Activated naive CD4-positive, alpha-beta T cell (primary cell): ENCODE measurements at regions not wholly inside any gene's neighbourhood (a gene's known extent, or its start where the extent isn't known, plus 50 kb on each side); places are given as distances from the start of the nearest gene placed in this dataset.
A peak's percentile ranks its signal among the peaks of the same experiment; 100 is the strongest.
"Not testable (repeated sequence)": the region's sequence is repeated elsewhere in the genome, so short reads cannot be mapped to it uniquely, and the experiment has no call there.

Source experiments
- DNase-seq, 4 experiments: peaks; one replicate each; lab custom pipeline; 2025; lab: John Stamatoyannopoulos, UW

DNA sequence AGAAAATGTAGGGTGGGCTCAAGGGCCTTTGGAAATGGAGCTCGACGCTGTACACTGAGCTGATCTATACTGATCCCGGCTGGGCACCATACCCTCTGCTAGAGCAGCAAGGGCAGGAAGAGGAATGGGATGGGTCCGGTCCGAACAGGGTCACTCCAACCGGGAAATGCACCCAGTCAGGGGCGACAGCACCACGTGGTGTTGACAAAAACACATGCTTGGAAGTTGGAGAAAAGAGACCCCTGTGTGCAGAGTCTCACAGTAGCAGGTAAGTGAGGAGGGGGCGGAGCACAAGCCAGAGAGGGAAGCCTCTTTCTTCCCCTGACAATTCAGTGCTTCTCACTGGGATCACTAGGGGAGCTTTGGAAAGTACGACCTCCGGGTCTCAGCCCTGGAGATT lies 84.1 kb upstream of the ASB18 start:
- DNase-seq = no peak

GRCh38 chr2:236348976-236349375 lies 84.8 kb upstream of the ASB18 start:
- DNase-seq = no peak

DNA sequence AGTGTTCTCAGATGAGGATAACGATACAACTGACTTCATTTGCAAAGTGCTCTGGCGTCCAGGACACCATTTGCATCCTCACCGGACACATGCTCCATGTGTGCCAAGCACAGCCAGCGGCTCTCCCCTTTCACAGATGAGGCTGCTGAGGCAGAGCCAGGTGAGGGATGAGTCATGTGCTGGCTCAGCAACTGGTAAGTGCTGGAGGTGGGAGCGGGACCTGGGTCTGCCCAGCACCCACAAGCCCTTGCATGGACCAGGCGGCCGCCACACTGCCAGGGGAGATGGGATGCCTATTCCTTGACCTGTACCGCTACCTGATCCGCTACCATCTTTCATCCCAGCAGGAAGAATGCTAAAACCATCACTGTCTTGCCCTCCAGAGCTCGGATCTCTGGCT lies 86.2 kb upstream of the ASB18 start:
- DNase-seq = no peak

- DNase-seq = no peak
These were observed 87.8 kb upstream of the ASB18 start for GRCh38 chr2:236351966-236352525.

DNA sequence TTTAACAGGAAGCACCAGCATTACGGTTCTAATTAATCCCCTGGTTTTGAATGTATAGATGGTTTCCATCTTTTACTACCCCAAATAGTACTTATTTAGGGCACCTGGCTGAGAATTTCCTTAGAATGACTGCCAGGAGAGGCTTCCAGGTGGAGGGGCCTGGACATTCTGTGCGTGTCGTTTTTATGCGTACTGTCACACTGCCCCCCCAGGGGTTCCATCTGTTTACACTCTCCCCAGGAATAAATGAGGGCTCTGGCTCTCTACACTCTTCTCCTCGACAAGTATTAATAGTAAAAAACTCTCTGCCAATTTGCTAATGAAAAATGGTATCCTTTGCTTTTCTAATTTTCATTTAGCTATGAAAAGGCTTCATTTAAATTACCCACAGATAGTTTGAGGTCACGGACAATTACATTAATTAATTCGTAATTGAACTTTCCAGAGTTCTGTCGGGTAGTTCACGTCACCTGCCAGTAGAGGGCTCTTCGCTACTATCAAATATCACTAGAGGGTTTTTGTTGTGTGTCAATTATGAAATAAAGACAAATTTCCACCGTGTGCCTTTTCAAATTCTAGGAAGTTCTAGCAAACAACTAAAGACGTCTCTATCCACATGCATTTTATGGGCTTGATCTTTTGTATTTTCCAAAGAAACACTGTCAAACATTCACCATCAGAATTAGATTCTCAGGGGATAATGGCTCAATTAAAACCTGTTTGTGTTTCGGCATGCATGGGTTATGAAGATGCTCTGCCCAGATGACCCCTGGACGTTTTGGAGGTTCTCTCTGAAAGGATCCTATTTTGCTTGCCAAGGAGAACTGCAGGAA lies 88.8 kb upstream of the ASB18 start:
- DNase-seq = peak in 1 of 4 experiments; percentile 16

GRCh38 chr2:236353594-236353942 lies 89.4 kb upstream of the ASB18 start:
- no peak for DNase-seq

DNA sequence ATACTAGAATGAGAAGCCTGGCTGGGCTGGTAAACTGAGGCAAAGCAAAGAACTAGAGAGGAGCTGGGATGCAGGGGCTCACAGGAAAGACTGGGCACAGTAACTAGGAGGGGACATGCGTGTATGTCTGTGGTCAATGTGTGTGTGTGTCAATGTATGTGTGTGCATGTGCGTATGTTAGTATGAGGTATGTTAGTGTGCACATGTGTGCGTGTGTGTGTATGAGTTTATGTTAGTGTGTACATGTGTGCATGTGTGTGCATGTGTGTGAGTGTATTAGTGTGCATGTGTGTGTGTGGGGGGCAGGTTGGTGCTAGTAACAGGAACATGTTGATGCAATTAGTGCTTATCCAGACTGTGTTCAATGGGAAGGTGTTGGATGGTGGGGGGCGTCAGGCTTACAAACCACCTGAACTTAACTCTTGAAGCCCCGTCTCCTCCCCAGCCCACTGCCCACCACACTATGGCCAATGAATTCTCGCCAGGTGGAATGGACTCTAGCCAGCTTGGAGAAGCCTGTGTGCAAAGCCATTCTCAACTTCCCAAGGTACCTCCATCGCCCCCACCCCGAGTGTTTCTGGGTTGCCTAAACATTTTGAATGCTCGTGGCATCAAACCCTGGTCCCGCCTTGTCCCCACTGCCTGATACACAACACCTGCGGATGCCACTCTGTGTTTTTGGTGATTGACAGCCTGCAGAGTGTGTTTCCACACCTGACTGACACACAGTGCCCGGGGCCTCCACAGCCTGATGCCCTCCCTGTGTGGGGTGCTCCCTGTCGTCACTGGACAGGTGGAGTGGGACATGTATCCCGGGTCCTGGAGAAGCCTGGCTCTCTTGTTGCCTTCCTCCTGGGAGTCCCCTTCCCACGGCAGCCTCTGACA lies 90.1 kb upstream of the ASB18 start:
- no peak for DNase-seq

- no peak for DNase-seq
These were observed 90.9 kb upstream of the ASB18 start for GRCh38 chr2:236354973-236355595.

DNA sequence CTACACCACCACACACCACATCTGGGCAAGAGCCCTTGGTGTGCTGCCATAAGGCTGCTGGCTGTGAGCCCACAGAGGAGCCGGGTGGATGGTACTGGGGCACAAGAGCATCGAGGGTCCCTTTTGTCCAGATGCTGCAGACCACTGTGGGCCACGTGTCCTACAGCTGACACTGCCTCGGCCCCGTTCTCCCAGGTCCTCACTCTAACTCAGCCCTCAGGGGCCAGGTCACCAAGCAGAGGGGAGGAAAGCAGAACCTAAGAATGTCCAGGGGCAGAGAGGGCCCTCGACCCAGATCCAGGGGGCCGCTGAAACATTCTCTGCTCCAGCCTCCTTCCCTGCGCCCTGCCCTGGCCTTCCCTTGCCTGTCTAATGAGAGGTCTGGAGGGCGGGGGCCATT lies 91.7 kb upstream of the ASB18 start:
- DNase-seq = no peak

GRCh38 chr2:236356321-236356720 lies 92.1 kb upstream of the ASB18 start:
- DNase-seq = not testable (repeated sequence)

GRCh38 chr2:236358482-236358881 lies 94.3 kb upstream of the ASB18 start:
- not testable (repeated sequence) for DNase-seq

DNA sequence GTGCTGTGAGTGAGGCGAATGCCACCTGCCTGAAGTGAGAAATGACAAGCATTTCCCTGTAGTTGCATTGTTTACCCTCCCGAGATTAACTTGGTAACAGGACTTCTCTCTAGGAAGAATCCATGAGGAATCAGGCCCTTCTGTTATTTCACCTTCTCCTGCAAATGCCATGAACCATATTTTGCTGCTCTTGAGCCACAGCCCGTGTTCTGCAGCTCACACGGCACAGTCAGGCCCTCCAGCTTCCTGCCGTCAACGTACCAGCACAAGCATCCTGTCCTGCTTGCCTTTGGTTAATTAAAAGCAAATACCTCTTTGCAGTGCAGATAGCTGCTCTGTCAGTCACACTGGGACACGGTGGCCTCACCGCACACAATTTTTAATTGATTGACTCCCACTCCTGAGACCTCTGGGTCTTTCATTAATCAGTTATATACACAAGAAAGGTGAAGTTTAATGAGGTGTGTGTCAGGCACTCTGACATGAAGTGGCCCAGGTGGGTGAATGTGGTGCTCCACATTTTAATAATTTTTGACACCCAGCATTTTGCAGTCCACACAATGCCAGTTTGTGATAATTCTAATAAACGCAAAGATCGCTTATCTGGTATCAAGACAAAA lies 95.3 kb upstream of the ASB18 start:
- DNase-seq = no peak

DNA sequence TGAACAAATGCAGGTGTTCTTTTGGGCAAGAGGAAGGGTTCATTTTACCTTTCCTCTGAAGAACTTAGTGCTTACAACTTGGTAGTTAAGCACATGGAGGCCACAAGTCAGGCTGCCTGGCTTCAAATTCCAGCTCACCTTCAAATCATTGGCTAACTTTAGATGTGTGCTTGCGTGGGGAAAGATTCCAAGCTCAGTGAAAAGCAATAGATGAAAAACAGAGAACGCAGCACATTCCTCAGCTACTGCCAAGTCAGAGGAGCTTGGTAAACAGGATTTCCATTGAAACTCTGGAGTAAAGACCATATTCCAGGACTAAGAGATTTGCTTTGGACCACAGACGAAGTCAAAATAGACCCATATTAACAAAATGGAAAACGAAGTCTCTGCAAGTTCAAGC lies 96.3 kb upstream of the ASB18 start:
- DNase-seq = no peak

DNA sequence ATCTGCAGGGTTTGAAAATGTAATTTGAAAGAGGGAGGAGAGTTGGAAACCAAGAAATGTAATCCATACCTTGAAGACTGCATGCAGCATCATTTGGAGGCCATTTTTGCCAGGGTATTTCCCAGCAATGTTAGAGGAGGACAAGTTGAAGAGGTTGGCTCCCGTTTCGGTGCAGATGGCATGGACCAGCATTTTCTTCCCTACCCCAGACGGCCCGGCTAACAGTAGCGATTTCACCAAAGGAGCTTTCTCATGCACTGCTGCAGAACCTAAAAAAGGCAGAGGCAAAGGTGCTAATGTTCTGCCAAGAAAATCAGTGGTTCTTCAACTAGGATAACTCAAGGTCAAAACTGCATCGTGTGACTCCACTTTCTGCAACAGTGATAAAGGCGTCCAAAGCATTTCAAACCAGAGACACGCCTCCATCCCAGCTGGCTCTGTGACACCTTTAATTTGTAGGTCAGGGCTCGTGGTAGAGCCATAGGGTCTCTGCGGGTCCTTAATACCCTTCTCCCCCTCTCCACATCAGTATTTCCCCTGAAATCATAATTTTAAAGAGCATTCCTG lies 99.6 kb upstream of the ASB18 start:
- DNase-seq = no peak

GRCh38 chr2:236365258-236366048 lies 101.2 kb upstream of the ASB18 start:
- DNase-seq = no peak

- no peak for DNase-seq
These were observed 101.8 kb upstream of the ASB18 start for GRCh38 chr2:236366049-236366387.

DNA sequence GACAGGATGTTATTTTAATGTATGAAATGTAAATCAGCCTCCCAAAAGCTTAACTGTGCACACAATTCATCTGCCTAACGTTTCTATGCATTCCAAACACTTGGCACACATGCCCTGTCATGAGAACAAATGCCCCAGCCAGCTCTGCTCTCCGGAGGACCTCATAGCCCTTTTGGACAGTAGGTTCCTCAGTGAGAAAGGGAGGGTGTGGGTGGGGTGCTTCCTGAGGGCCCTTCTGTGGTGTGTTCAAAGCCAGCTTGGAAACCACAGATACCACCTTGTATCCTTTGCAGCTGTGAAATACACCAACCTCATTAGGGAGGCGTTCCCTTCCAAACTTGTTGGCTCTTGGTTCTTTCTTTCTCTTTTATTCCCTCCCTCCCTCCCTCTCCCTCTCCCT lies 102.2 kb upstream of the ASB18 start:
- DNase-seq = peak in 1 of 4 experiments; percentile 9

DNA sequence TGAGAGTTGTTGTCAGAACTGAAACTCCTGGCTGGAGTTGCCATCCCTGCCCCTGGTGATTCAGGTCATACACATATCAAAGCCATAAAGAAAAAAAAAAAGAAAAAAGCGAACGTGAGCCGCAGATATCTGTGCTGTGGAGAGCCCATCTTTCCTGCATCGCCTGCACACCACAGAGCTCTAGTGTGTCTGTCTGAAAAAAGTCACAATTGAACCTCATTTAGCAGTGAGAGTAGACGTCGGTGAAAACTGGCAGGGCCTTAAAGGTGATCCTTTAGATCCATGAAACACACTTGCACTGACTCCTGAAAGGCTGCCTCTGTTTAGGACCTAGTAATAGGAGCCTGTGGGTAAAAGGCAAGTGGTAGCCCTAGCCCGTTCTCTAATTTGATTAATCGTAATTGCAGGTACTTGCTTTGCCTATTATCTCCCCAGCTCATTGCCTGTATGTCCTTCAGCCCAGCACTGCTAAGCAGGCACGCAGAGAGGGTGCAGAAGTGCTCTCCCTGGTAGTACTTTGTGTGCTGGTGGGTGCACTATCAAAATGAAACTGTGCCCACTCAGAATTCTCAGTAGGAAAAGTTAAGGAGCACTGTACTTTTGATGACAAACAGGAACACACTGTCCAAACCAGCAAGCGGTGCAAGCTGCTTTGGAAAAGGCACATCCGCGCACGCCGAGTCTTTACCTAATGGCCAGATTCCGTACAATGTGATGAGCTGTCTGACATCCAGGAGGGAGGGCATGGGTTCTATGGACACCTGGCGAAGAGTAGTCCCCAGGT lies 103.5 kb upstream of the ASB18 start:
- DNase-seq = no peak

- DNase-seq = no peak
These were observed 105.5 kb upstream of the ASB18 start for GRCh38 chr2:236369661-236370062.

GRCh38 chr2:236370847-236371409 lies 106.7 kb upstream of the ASB18 start:
- DNase-seq = no peak
